GM18499 (cell line): ENCODE measurements at regions not wholly inside any gene's neighbourhood (a gene's known extent, or its start where the extent isn't known, plus 50 kb on each side); places are given as distances from the start of the nearest gene placed in this dataset.

Experiments
- ATAC-seq: cut with Tn5 transposase; IDR thresholded peaks from one replicate; pipeline ENCODE4 v1.9.1; 2021; ENCODE audit warnings: moderate number of reproducible peaks; ENCODE audit not compliant: insufficient read depth, unreplicated experiment

- no peak for ATAC-seq
Observed at GRCh38 chr17:56735842-56736241, 97.9 kb downstream of the C17orf67 start.

DNA sequence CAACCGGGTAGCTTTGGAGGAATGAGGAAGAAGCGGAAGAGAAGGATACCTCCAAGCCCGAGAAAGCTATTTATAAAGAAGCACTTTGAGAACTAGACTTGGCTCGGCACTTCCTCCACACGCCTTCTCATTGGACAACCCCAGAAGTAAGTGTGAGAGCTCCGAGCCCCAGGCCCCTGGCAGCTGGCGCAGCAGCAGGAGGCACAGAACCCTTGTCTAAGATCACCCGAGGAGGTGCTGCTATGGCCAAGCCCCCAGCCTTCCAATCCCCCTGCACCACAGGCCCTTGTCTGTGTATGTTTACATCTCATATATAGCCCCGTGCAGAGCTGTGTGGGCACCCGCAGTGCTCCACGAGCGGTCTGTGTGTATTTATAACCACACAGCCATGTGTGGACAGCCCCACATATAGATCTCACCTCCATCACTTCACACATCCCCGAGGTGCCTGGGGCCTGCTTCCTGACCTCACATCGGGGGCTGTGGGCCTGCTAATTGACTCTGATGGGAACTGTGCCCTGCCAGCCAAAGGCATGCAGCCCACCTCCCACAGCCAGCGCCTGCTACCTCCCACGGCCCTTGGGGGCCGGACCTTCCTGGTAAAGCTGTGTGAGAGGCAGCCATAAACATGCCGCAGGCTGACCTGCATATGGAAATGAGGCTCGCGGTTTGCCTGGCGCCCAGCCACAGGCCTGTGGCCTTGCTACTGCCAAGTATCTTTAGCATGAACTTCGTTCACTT, 96.1 kb downstream of the C17orf67 start:
- no peak for ATAC-seq

DNA sequence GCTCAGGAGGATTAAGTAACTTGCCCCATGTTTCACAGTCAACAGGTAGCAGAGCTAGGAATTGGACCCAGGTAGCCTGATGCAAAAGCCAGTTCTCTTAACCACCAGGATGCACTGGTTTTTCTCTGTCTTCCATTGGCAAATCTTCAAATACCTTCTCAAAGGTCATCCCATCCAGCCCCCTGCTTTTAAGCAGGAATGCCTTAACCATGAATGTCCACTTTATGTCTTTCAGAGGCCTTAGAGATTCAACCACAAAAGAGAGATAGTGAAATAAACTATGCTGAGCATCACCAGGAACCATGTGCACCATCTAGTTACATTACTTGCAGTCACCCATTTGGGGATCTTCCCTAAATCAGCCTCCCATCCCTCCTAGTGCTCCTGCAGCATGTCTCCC, 94.3 kb downstream of the C17orf67 start:
- no peak for ATAC-seq

- ATAC-seq, result no peak
Observed at GRCh38 chr17:56739776-56740175, 93.9 kb downstream of the C17orf67 start.

GRCh38 chr17:56740481-56740880, 93.2 kb downstream of the C17orf67 start:
- no peak for ATAC-seq
